K562 (cell line): ENCODE measurements at regions not wholly inside any gene's neighbourhood (a gene's known extent, or its start where the extent isn't known, plus 50 kb on each side); places are given as distances from the start of the nearest gene placed in this dataset.

Source experiments
- ATAC-seq: fragments of 200-7000 bp; cut with Tn5 transposase; 3 replicates; pipeline ENCODE4 v1.9.1; 2020; ENCODE audit warnings: moderate library complexity
- BruUV-seq: library from RNA; stranded (reverse); fragments of 400-500 nt; replicated peaks from 2 replicates; lab custom pipeline; 2021; lab: Mats Ljungman, UMichigan
- CTCF ChIA-PET: fragments of 300-600 bp; formaldehyde crosslinking; extraction: SDS; loops from one replicate; lab custom pipeline; 2021; ENCODE audit warnings: low intra/inter-chr PET ratio; lab: Yijun Ruan, JAX
- POLR2A ChIA-PET: fragments of 300-600, 350-650 bp; sonication (Branson Sonifier 250); formaldehyde crosslinking; extraction: SDS; loops from one replicate; lab custom pipeline; 2021; ENCODE audit warnings: antibody characterized with exemption, inconsistent platforms; lab: Yijun Ruan, JAX
- DNase-seq, 4 experiments: peaks; one replicate each; pipeline versions ENCODE4 v3.0.0 to v3.0.0-alpha.2; 2011 to 2018; ENCODE audit warnings: low spot score in 3 of 4, mixed read lengths in 3 of 4; ENCODE audit errors: extremely low read depth in 1 of 4
- FAIRE-seq: peaks from 2 replicates; lab custom pipeline; 2011; peaks lifted over from hg19 to GRCh38; lab: Jason Lieb, UNC
- H2AFZ ChIP-seq: 2 replicates; pipeline ENCODE4 v1.6.0; 2011; ENCODE audit warnings: low read depth, low read length, control low read depth, inconsistent platforms
- H3K27ac ChIP-seq: fragments of 200-600 bp; 3 replicates; pipeline ENCODE4 v1.8.0; 2011; ENCODE audit warnings: low read depth, mild to moderate bottlenecking, control low read depth, inconsistent platforms, low read length, moderate library complexity, mixed read lengths; ENCODE audit errors: extremely low read depth
- H3K27me3 ChIP-seq, 2 experiments: fragments of 300-600 bp in 1 of 2; 2 replicates in 1 of 2; 3 replicates in 1 of 2; pipeline versions ENCODE4 v1.6.0 to v1.8.0; 2011; ENCODE audit warnings: inconsistent platforms in 2 of 2, low read length in 2 of 2, mild to moderate bottlenecking in 1 of 2, mixed read lengths in 1 of 2, moderate library complexity in 1 of 2; ENCODE audit not compliant: control insufficient read depth in 2 of 2, insufficient read depth in 2 of 2
- H3K36me3 ChIP-seq: fragments of 300-600 bp; 3 replicates; pipeline ENCODE4 v1.8.0; 2011; ENCODE audit warnings: mild to moderate bottlenecking, low read length, inconsistent platforms; ENCODE audit not compliant: control insufficient read depth, insufficient read depth
- H3K4me1 ChIP-seq, 2 experiments: fragments of 200-600 bp in 1 of 2; replicated peaks in 1 of 2; 2 replicates in 1 of 2; 3 replicates in 1 of 2; pipeline versions ENCODE4 v1.5.1 to v1.8.0; 2011; ENCODE audit warnings: inconsistent platforms in 2 of 2, low read length in 2 of 2, mild to moderate bottlenecking in 1 of 2, mixed read lengths in 1 of 2, moderate library complexity in 1 of 2; ENCODE audit not compliant: control insufficient read depth in 2 of 2, insufficient read depth in 2 of 2
- H3K4me2 ChIP-seq: 2 replicates; pipeline ENCODE4 v1.6.1; 2011; ENCODE audit warnings: low read length, control low read depth, inconsistent platforms, mixed read lengths; ENCODE audit not compliant: insufficient read depth
- H3K4me3 ChIP-seq: fragments of 200-600 bp; sonication (generic), shearing (Covaris generic); 2 replicates; pipeline ENCODE4 v1.5.1; 2016; ENCODE audit warnings: control low read depth, inconsistent platforms
- H3K79me2 ChIP-seq: fragments of 200-600 bp; 3 replicates; pipeline ENCODE4 v1.8.0; 2011; ENCODE audit warnings: low read length, inconsistent platforms; ENCODE audit not compliant: control insufficient read depth, insufficient read depth
- H3K9ac ChIP-seq, 2 experiments: 2 replicates each; pipeline versions ENCODE4 v1.6.0 to v1.6.1; 2011; ENCODE audit warnings: low read depth in 2 of 2, low read length in 2 of 2, control low read depth in 1 of 2, inconsistent platforms in 1 of 2, mild to moderate bottlenecking in 1 of 2, mixed read lengths in 1 of 2; ENCODE audit not compliant: insufficient read depth in 1 of 2
- H3K9me1 ChIP-seq: one replicate; pipeline ENCODE4 v1.6.0; 2011; ENCODE audit warnings: inconsistent platforms, mild to moderate bottlenecking, low read length, moderate library complexity; ENCODE audit not compliant: control insufficient read depth, insufficient read depth
- H3K9me3 ChIP-seq: replicated peaks from 2 replicates; pipeline ENCODE4 v1.5.1; 2011; ENCODE audit warnings: low read depth, low read length, inconsistent platforms; ENCODE audit not compliant: control insufficient read depth, insufficient read depth
- H4K20me1 ChIP-seq: replicated peaks from 2 replicates; pipeline ENCODE4 v1.6.1; 2011; ENCODE audit warnings: low read length, inconsistent platforms, mixed read lengths; ENCODE audit not compliant: control insufficient read depth, insufficient read depth
- ASH1L ChIP-seq: fragments of 450-650 bp; IDR thresholded peaks from 2 replicates; pipeline ENCODE4 v1.6.1; 2018; ENCODE audit warnings: borderline replicate concordance, mild to moderate bottlenecking, low read depth; ENCODE audit not compliant: partially characterized antibody
- CEBPB ChIP-seq: fragments of 450-650 bp; IDR thresholded peaks from 2 replicates; pipeline ENCODE4 v1.6.1; 2016; ENCODE audit warnings: missing genetic modification characterization, missing compliant biosample characterization
- CREBBP ChIP-seq: IDR thresholded peaks from one replicate; pipeline ENCODE4 v1.6.1; 2012; ENCODE audit warnings: low read depth, mild to moderate bottlenecking, control low read depth, inconsistent platforms, low read length
- HNRNPL ChIP-seq: fragments of 200-400 bp; formaldehyde crosslinking; IDR thresholded peaks from 2 replicates; pipeline ENCODE4 v1.6.1; 2017; ENCODE audit warnings: low read depth, mild to moderate bottlenecking, low read length
- MYC ChIP-seq, 2 experiments: fragments of 250-450 bp in 1 of 2; sonication (Bioruptor Pico) in 1 of 2; IDR thresholded peaks; 2 replicates each; pipeline versions ENCODE4 v1.5.1 to v1.6.1; 2012 to 2021; ENCODE audit warnings: low read depth in 2 of 2, borderline replicate concordance in 1 of 2, improper control_type of control experiment in 1 of 2, low read length in 1 of 2, mild to moderate bottlenecking in 1 of 2, moderate library complexity in 1 of 2
- SMAD4 ChIP-seq: fragments of 250-450 bp; sonication (Bioruptor Pico); conservative IDR thresholded peaks from 2 replicates; pipeline ENCODE4 v1.8.0; 2021; ENCODE audit warnings: inconsistent platforms, mild to moderate bottlenecking, moderate library complexity
- SRF ChIP-seq, 2 experiments: fragments of 250-450, 450-650 bp in 1 of 2; sonication (Bioruptor Pico) in 1 of 2; sonication (generic) in 1 of 2; formaldehyde crosslinking; IDR thresholded peaks; 2 replicates each; pipeline versions ENCODE4 v1.5.0 to v1.5.1; 2020 to 2022; ENCODE audit warnings: mild to moderate bottlenecking in 1 of 2, missing genetic modification reagents in 1 of 2
- ZBTB8A ChIP-seq: fragments of 450-650 bp; IDR thresholded peaks from 2 replicates; pipeline ENCODE4 v1.6.1; 2018; ENCODE audit warnings: mild to moderate bottlenecking, moderate library complexity; ENCODE audit not compliant: partially characterized antibody
- ZFP30 ChIP-seq: fragments of 250-450 bp; sonication (Bioruptor Pico); IDR thresholded peaks from 2 replicates; pipeline ENCODE4 v1.8.0; 2022; ENCODE audit warnings: moderate library complexity, mild to moderate bottlenecking, inconsistent platforms, borderline replicate concordance
- WGBS: fragments of 100-300 bp; shearing (Covaris generic); methylation state at CpG from one replicate; pipeline ENCODE4 v1.1.6; 2016; ENCODE audit warnings: low coverage, mixed read lengths; ENCODE audit not compliant: insufficient coverage; ENCODE audit errors: missing lambda C conversion rate; 5-methylcytosine and 5-hydroxymethylcytosine counted together
- in situ Hi-C: fragments of 300-500 bp; cut with MboI; formaldehyde crosslinking; loops from 4 replicates; pipeline ENCODE4 v1.15.0; 2018; ENCODE audit warnings: inconsistent platforms, mixed read lengths
- intact Hi-C: fragments of 100-400 bp; cut with micrococcal nuclease; formaldehyde crosslinking; loops from 2 replicates; pipeline ENCODE4 v1.14.2; 2022
- TF ChIP-seq, protein P1 (sequence below): fragments of 250-450 bp; sonication (Bioruptor Pico); IDR thresholded peaks from 2 replicates; pipeline ENCODE4 v1.5.0; 2020; ENCODE audit warnings: mild to moderate bottlenecking
- TF ChIP-seq, protein P2 (sequence below): fragments of 250-450 bp; sonication (Bioruptor Pico); IDR thresholded peaks from 2 replicates; pipeline ENCODE4 v1.4.0; 2020; ENCODE audit warnings: mild to moderate bottlenecking
- TF ChIP-seq, protein P3 (sequence below): sonication (generic); formaldehyde crosslinking; IDR thresholded peaks from 2 replicates; pipeline ENCODE4 v1.8.0; 2022; ENCODE audit warnings: mild to moderate bottlenecking, missing genetic modification reagents
- TF ChIP-seq, protein P4 (sequence below): IDR thresholded peaks from 2 replicates; pipeline ENCODE4 v1.6.1; 2012; ENCODE audit warnings: low read depth, low read length, improper control_type of control experiment, borderline replicate concordance
- TF ChIP-seq, protein P5 (sequence below): IDR thresholded peaks from 3 replicates; pipeline ENCODE4 v1.6.1; 2011; ENCODE audit warnings: borderline replicate concordance, mild to moderate bottlenecking, moderate library complexity; ENCODE audit not compliant: insufficient read length; ENCODE audit errors: extremely low read depth

DNA sequence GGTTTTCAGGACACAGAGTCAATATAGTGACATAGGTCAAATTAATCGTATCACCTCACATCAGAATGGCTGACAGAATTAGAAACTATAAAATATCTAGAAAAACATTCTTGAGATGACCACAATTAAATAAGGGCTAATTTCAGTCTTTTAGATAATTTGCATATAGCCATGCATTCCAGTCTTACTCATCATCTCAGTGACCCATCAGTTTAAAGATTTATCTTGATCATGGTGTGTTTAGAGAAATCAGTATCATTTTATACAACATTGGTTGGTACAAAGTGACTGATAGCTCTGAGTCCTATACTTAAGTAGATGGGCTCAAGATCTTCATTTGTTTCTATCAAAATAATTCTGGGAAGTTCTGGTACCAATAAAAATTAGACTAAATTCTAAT is 262.3 kb upstream of the SNX7 start:
- H3K27ac ChIP-seq: no peak overlapping the region
- no peak for ATAC-seq
- no peak overlapping the region for H3K9ac ChIP-seq
- no peak overlapping the region for H3K4me2 ChIP-seq
- H3K4me1 ChIP-seq: no peaks in the 10 kb centered on the region
- H3K79me2 ChIP-seq: no peaks in the 10 kb centered on the region
- in situ Hi-C loops (no loop called here), intact Hi-C loops (no loop called here)
- DNase-seq: no peak
- 8% methylated on average over 1 of the region's 1 CpG for WGBS
- no peaks in the 10 kb centered on the region for H3K9me3 ChIP-seq
- no peaks in the 10 kb centered on the region for H4K20me1 ChIP-seq
- FAIRE-seq: no peak
- H3K27me3 ChIP-seq: no peaks in the 10 kb centered on the region
- POLR2A ChIA-PET: no interaction called here
- no peaks in the 10 kb centered on the region for H3K36me3 ChIP-seq
- no peak overlapping the region for H2AFZ ChIP-seq
- H3K4me3 ChIP-seq: no peak overlapping the region
- no peaks in the 10 kb centered on the region for H3K9me1 ChIP-seq
- CTCF ChIA-PET: no interaction called here
- TF ChIP-seq, protein P1, sequence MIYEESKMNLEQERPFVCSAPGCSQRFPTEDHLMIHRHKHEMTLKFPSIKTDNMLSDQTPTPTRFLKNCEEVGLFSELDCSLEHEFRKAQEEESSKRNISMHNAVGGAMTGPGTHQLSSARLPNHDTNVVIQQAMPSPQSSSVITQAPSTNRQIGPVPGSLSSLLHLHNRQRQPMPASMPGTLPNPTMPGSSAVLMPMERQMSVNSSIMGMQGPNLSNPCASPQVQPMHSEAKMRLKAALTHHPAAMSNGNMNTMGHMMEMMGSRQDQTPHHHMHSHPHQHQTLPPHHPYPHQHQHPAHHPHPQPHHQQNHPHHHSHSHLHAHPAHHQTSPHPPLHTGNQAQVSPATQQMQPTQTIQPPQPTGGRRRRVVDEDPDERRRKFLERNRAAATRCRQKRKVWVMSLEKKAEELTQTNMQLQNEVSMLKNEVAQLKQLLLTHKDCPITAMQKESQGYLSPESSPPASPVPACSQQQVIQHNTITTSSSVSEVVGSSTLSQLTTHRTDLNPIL (CRISPR knock-in tag): no peak
- TF ChIP-seq, protein P2, sequence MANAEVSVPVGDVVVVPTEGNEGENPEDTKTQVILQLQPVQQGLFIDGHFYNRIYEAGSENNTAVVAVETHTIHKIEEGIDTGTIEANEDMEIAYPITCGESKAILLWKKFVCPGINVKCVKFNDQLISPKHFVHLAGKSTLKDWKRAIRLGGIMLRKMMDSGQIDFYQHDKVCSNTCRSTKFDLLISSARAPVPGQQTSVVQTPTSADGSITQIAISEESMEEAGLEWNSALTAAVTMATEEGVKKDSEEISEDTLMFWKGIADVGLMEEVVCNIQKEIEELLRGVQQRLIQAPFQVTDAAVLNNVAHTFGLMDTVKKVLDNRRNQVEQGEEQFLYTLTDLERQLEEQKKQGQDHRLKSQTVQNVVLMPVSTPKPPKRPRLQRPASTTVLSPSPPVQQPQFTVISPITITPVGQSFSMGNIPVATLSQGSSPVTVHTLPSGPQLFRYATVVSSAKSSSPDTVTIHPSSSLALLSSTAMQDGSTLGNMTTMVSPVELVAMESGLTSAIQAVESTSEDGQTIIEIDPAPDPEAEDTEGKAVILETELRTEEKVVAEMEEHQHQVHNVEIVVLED (CRISPR knock-in tag): no peak
- TF ChIP-seq SRF (CRISPR knock-in tag; IDR thresholded peaks at IDR 0.05) (no peak), MYC (IDR thresholded peaks at IDR 0.05; ENCODE audit: low read depth, low read length) (no peak), MYC (CRISPR knock-in tag; IDR thresholded peaks at IDR 0.05; ENCODE audit: borderline replicate concordance, low read depth) (no peak), CREBBP (no peak), HNRNPL (no peak), ZBTB8A (no peak), SMAD4 (CRISPR knock-in tag) (no peak), ASH1L (no peak), CEBPB (no peak), ZFP30 (CRISPR knock-in tag) (no peak)
- TF ChIP-seq, protein P3, sequence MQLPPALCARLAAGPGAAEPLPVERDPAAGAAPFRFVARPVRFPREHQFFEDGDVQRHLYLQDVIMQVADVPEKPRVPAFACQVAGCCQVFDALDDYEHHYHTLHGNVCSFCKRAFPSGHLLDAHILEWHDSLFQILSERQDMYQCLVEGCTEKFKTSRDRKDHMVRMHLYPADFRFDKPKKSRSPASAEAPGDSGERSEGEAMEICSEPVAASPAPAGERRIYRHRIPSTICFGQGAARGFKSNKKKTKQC (CRISPR knock-in tag): no peak
- TF ChIP-seq, protein P4, sequence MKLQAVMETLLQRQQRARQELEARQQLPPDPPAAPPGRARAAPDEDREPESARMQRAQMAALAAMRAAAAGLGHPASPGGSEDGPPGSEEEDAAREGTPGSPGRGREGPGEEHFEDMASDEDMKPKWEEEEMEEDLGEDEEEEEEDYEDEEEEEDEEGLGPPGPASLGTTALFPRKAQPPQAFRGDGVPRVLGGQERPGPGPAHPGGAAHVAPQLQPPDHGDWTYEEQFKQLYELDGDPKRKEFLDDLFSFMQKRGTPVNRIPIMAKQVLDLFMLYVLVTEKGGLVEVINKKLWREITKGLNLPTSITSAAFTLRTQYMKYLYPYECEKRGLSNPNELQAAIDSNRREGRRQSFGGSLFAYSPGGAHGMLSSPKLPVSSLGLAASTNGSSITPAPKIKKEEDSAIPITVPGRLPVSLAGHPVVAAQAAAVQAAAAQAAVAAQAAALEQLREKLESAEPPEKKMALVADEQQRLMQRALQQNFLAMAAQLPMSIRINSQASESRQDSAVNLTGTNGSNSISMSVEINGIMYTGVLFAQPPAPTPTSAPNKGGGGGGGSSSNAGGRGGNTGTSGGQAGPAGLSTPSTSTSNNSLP: no peak
- TF ChIP-seq, protein P5, sequence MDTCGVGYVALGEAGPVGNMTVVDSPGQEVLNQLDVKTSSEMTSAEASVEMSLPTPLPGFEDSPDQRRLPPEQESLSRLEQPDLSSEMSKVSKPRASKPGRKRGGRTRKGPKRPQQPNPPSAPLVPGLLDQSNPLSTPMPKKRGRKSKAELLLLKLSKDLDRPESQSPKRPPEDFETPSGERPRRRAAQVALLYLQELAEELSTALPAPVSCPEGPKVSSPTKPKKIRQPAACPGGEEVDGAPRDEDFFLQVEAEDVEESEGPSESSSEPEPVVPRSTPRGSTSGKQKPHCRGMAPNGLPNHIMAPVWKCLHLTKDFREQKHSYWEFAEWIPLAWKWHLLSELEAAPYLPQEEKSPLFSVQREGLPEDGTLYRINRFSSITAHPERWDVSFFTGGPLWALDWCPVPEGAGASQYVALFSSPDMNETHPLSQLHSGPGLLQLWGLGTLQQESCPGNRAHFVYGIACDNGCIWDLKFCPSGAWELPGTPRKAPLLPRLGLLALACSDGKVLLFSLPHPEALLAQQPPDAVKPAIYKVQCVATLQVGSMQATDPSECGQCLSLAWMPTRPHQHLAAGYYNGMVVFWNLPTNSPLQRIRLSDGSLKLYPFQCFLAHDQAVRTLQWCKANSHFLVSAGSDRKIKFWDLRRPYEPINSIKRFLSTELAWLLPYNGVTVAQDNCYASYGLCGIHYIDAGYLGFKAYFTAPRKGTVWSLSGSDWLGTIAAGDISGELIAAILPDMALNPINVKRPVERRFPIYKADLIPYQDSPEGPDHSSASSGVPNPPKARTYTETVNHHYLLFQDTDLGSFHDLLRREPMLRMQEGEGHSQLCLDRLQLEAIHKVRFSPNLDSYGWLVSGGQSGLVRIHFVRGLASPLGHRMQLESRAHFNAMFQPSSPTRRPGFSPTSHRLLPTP: no peak
- no TSS peak for BruUV-seq
